Pancreas (tissue), 10 donors: ENCODE measurements at regions not wholly inside any gene's neighbourhood (a gene's known extent, or its start where the extent isn't known, plus 50 kb on each side); places are given as distances from the start of the nearest gene placed in this dataset.

Experiments used
- ATAC-seq, 4 donors: fragments of 200-7000 bp; cut with Tn5 transposase; one replicate each; pipeline versions ENCODE4 v1.8.0 to v1.9.1; 2020; ENCODE audit warnings: mild to moderate bottlenecking in 4 of 4, moderate library complexity in 4 of 4
- DNase-seq, 6 donors: peaks; one replicate each; pipeline ENCODE4 v3.0.0-alpha.2; 2020
- FAIRE-seq: peaks from 2 replicates; lab custom pipeline; 2012; peaks lifted over from hg19 to GRCh38; lab: Jason Lieb, UNC
- H3K27ac ChIP-seq, 4 donors: fragments of 200-600 bp; sonication (generic); 1 replicate in 3 of 4; 2 replicates in 1 of 4; pipeline versions ENCODE4 v1.5.0 to v1.8.0; 2020
- H3K27me3 ChIP-seq, 4 donors: fragments of 200-600 bp; one replicate each; pipeline ENCODE4 v1.8.0; 2021
- H3K36me3 ChIP-seq, 3 donors: fragments of 200-600 bp; sonication (generic) in 1 of 3; one replicate each; pipeline versions ENCODE4 v1.5.0 to v1.8.0; 2020 to 2021
- H3K4me1 ChIP-seq, 3 donors: fragments of 200-600 bp; one replicate each; pipeline ENCODE4 v1.8.0; 2021
- H3K4me3 ChIP-seq, 4 donors: fragments of 200-600 bp; sonication (generic) in 2 of 4; one replicate each; pipeline versions ENCODE4 v1.5.0 to v1.8.0; 2020 to 2021
- H3K9me3 ChIP-seq, 4 donors: fragments of 200-600 bp; one replicate each; pipeline ENCODE4 v1.8.0; 2021
- CTCF ChIP-seq, 4 donors: fragments of 200-600 bp; sonication (generic) in 3 of 4; IDR thresholded peaks; one replicate each; pipeline versions ENCODE4 v1.5.0 to v1.8.0; 2021; ENCODE audit warnings: antibody characterized with exemption in 4 of 4
- WGBS, 2 donors: extraction: QIAGEN DNeasy Blood & Tissue Kit; methylation state at CpG; one replicate each; pipeline ENCODE4 v1.1.7; 2013; 5-methylcytosine and 5-hydroxymethylcytosine counted together
- intact Hi-C, 3 donors: fragments of 100-400 bp; cut with DNase I; formaldehyde crosslinking; loops; one replicate each; pipeline versions ENCODE4 v1.11.1 to v1.14.2; 2022
- donor health status: healthy with polysubstance abuse.
- donor health status: DM: no; HTN: no; CAD: no; lungs with moderate emphysema.
- donor health status: DM: no; HTN: no; CAD: no.
- donor health status: control.
- donor health status: control.
- donor health status: Bipolar disorder and iron deficiency.
- donor health status: DM: yes; HTN: yes; CAD: no.
- donor health status: DM: no; HTN: no; CAD: no.
- donor health status: DM: no; HTN: no; CAD: no.
- donor health status: DM: yes; HTN: yes; CAD: no.

GRCh38 chr6:44636561-44637248 is 249.2 kb downstream of the CDC5L start:
- Histone ChIP-seq H3K4me3 (no peak overlapping the region), H3K9me3 (no peaks in the 10 kb centered on the region), H3K27me3 (no peaks in the 10 kb centered on the region), H3K4me1 (no peaks in the 10 kb centered on the region), H3K27ac (no peak overlapping the region), H3K36me3 (no peaks in the 10 kb centered on the region)
- DNase-seq (no peak), ATAC-seq (no peak), FAIRE-seq (no peak)
- 68 to 74% methylated on average over 14 of the region's 14 CpGs for WGBS, 2 donors
- intact Hi-C loops: no loop called here
- TF ChIP-seq CTCF (IDR thresholded peaks at IDR 0.05): no peak

GRCh38 chr6:44641344-44642031 is 254.0 kb downstream of the CDC5L start:
- no peak for ATAC-seq
- Histone ChIP-seq H3K27me3 (no peaks in the 10 kb centered on the region), H3K36me3 (no peaks in the 10 kb centered on the region), H3K9me3 (no peaks in the 10 kb centered on the region), H3K4me3 (no peak overlapping the region), H3K27ac (no peak overlapping the region), H3K4me1 (no peaks in the 10 kb centered on the region)
- no peak for FAIRE-seq
- 63 to 74% methylated on average over 10 of the region's 10 CpGs for WGBS, 2 donors
- no peak for DNase-seq
- no peak for TF ChIP-seq CTCF (IDR thresholded peaks at IDR 0.05)
- intact Hi-C loops: loop anchor here in 1 of 3 donors (10.0 kb wide), 1 partner anchor 157 kb away; no protein-coding TSS in a partner anchor

- DNase-seq (no peak), ATAC-seq (no peak), FAIRE-seq (no peak)
- Histone ChIP-seq H3K4me1 (no peaks in the 10 kb centered on the region), H3K4me3 (no peak overlapping the region), H3K9me3 (no peaks in the 10 kb centered on the region), H3K27ac (no peak overlapping the region), H3K36me3 (no peaks in the 10 kb centered on the region), H3K27me3 (no peaks in the 10 kb centered on the region)
- WGBS, 2 donors: 89% methylated on average over 1 of the region's 1 CpG
- TF ChIP-seq CTCF (IDR thresholded peaks at IDR 0.05): no peak
- intact Hi-C loops: loop anchor here in 1 of 3 donors (10.0 kb wide), 1 partner anchor 158 kb away; no protein-coding TSS in a partner anchor
Observed at GRCh38 chr6:44642349-44642748, 254.8 kb downstream of the CDC5L start.

- Histone ChIP-seq H3K27me3 (no peaks in the 10 kb centered on the region), H3K36me3 (no peaks in the 10 kb centered on the region), H3K4me3 (no peak overlapping the region), H3K4me1 (no peaks in the 10 kb centered on the region), H3K27ac (no peak overlapping the region), H3K9me3 (no peaks in the 10 kb centered on the region)
- ATAC-seq (no peak), FAIRE-seq (no peak), DNase-seq (no peak)
- TF ChIP-seq CTCF (IDR thresholded peaks at IDR 0.05): no peak
- WGBS, 2 donors: 74% methylated on average over 10 of the region's 10 CpGs
- intact Hi-C loops: loop anchor here in 1 of 3 donors (10.0 kb wide), 1 partner anchor 158 kb away; no protein-coding TSS in a partner anchor
Observed at GRCh38 chr6:44642870-44643522, 255.5 kb downstream of the CDC5L start.
